HG03439 (cell line): ENCODE measurements at regions not wholly inside any gene's neighbourhood (a gene's known extent, or its start where the extent isn't known, plus 50 kb on each side); places are given as distances from the start of the nearest gene placed in this dataset.

Source experiments
- ATAC-seq: cut with Tn5 transposase; IDR thresholded peaks from one replicate; pipeline ENCODE4 v1.9.1; 2021; ENCODE audit warnings: mild to moderate bottlenecking, moderate library complexity; ENCODE audit not compliant: unreplicated experiment

DNA sequence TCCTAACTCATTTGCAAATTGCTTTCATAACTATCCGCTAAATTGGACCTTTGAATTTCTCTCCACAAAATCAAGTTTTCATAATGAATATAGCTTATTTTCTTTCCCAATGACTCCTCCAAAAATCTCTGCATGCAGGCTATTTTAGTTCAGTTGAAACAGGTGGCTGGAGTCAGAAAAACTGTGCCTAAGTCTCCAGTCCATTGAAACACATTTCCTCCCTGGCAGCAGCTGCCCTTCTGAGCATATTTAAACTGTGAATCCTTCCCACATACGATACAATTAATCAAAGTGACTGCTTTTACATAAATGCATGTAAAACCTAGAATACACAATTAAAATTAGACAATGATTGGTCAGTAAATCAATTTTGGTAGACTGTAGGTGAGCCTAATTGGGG, 344.6 kb upstream of the MARCKS start:
- ATAC-seq = no peak

DNA sequence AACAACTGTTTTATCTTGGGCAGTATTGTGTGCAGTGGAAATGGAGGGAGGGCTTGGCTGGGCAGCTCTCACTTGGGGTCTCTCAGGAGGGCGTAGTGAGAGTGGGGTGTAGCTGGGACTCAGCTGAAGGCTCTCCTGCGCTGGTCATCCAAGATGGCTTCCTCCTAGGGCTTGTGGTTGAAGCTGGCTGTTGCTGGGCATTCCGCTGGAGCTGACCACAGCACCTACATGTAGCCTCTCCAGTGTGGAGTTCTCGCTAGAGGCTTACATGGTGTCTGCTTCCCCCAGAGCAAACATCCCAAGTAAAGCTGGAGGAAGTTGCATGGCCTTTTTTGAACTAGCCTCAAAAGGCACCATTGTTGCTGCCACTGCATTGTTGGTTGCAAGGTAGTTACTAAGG, 344.1 kb upstream of the MARCKS start:
- no peak for ATAC-seq

DNA sequence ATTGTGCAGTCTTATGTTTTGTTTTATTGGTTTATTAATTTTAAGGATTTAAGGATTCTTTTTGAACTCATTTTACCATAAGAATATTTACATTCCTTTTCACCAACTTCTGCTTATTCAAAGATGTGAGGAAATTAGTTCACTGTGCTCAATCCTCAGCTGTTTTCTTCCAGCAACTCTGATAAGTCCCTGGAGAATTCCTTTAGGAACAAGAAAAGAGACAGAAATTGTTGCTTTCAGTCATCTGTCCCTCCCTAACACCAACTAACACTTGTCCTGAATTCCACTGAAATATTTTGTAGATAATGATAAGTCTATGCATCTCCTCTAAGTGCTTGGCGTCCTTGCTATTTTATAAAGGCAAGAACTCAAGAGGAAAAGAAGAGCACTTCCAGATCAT, 334.8 kb upstream of the MARCKS start:
- ATAC-seq = no peak

DNA sequence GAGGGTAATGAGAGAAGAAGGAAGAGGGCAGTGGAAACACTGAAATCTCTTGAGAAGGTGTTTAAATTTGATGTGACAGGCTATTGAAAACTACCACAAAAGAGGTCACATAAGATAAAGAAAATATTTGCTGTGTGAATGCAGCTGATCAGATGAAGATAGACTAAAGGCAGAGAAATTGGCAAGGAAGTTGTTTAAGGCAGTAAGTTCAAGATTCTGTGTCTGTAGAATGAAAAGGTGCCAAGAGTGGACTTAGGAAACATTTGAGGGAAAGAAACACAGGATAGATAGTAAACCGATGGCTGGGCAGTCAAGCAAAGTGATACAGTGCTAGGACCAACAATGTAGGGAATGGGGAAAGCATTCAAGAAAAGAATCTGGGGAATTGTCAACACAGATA, 332.3 kb upstream of the MARCKS start:
- ATAC-seq = no peak

DNA sequence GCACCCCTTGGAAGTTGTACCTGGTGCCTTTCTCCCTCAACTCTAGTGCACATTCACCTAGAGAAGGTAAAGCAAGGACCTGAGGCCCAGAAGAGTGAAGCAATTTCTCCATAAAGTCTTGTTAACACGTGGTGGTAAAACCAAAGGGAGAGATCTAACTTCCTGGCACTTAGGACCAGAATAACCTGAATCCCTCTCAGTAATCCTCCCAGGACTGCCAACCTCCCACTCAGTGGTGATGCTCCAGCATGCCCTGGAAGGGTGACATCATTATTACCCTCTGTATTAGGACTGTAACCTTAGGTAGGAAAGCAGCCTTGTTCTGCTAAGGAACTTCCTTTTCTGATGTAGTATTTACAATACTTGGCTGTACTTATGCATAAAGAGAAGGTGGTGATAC, 330.6 kb upstream of the MARCKS start:
- no peak for ATAC-seq

DNA sequence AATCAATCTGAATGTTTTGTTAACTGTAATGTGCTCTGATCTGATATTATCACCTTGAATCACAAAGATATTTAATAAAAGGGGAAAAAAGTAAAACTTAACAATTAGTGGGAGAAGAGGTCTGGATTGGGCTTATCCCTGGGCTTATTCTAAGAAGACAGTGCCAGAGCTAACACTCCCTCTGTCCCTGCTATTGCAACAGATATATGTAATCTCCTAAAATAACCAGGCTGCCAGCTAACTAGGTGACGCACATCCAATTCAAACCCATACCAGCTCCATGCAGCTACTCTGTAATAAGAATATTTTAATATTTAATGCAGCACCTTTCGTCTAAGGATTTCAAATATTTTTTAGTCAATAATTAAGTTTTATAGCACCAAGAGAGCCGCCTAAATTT, 330.1 kb upstream of the MARCKS start:
- ATAC-seq = no peak

DNA sequence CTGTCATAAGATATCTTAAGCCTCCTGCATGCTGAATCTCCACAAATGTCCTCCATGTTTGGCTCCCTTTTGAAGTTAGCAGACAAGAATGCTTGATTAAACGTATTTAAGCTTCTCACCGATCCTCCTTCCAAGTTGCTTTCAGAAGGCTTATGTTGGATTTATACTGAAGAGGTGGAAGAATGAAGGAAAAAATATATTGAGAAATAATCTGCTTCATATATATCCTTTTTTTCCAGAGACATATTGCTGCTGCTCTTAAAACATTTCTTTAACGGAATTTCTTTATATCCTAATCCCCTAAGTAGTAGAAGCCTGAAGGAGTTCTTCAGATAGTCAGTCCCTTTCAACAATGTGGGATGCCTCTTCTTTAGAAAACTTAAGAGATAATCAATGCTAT, 329.0 kb upstream of the MARCKS start:
- no peak for ATAC-seq

DNA sequence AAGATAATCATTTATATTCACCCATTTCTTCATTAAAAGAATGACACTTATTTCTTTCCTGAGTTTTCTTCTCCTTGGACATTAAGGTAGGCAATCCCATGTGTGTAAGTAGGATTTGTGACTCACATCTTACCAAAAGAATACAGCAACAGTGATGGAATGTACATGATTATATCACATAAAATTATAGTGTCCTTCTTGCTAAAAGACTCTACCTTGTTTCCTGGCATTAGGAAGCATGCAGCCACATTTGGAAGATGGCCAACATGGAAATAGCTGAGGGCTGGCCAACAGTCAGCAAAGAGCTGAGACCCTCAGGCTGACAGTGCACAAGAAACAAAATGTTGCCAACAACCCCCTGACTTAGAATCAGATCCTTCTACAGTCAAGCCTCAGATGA, 327.9 kb upstream of the MARCKS start:
- no peak for ATAC-seq

DNA sequence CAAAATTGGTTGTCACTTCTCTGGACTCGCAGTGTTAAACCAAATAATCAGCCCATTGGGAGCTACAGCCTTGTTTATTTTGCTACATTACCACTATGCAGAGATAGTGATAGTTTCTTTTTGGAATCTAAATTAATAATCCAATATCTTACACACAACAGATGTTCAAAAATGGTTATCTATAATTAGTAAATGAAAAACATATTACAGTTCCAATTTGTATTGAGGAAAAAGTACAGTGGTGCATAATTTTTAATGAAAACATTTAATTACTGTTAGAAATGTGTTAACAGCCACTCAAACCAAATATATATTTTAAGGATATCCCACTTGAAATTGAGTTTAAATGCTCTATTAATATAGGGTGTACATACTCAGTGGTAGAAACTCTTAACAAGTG, 327.3 kb upstream of the MARCKS start:
- no peak for ATAC-seq

DNA sequence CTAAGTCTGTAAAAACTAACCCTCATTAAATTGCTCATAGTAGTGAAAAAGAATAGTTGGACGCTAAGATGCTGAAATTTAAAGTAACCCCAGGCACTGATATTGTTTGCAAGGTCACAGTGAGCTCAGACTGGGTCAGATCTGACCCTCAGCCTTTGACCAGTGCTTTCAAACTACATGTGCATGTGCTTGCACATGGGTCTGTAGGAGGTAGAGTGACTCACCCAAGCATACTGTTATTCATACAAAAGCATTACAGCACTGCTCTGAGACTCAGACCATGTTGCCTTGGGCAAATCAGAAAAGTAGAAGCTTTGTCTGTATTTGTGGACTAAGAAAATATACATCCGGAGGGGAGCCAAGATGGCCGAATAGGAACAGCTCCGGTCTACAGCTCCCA, 326.4 kb upstream of the MARCKS start:
- no peak for ATAC-seq

DNA sequence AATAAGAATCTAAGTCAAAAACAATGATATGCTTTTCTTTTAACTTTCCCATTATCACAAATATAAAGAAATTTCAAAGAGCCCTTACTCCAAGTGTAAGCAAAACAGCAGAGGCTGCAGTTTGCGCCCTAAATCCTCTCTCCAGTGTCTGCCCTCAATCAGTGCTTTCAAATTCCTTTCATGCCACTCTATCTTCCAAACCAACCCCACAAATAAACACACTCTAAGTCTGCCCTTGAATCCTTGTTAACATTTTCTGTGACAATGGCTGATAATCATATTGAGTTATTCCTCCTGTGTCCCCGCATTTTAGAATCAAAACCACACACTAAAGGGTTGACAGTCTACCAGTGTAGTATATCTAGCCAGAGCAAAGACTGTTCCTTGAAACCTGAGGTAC, 317.9 kb upstream of the MARCKS start:
- ATAC-seq = no peak

DNA sequence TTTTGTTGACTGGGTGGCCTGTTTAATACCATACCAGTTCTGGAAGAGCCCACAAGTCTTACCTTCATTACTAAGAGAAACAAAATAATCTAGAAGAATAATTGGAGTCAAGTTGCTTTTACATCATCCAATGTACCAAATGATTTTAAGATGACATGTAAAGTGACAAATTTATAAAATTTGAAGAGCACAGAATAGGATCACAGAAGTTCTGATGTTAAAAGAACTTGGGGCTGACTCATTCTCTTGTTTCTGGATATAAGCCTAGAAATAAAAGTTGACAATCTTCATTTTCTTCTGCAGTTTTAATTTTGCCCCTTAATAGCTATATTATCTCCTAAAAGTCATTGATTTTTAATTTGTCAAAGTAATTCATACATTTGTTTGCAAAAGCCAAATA, 317.5 kb upstream of the MARCKS start:
- ATAC-seq = no peak

DNA sequence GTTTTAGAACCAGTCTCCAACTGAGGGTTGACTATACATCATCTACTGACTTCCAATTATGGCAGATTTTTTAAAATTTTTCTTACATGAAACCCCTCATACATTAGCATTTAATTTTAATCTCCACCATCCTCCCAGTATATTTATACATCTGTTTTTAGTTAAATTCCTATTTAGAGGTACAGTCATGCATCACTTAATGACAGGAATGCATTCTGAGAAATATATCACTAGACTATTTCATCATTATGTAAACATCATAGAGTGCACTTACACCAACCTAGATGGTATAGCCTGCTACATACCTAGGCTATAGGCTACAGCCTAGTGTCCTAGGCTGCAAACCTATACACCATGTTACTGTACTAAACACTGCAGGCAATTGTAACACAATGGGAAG, 316.7 kb upstream of the MARCKS start:
- no peak for ATAC-seq

DNA sequence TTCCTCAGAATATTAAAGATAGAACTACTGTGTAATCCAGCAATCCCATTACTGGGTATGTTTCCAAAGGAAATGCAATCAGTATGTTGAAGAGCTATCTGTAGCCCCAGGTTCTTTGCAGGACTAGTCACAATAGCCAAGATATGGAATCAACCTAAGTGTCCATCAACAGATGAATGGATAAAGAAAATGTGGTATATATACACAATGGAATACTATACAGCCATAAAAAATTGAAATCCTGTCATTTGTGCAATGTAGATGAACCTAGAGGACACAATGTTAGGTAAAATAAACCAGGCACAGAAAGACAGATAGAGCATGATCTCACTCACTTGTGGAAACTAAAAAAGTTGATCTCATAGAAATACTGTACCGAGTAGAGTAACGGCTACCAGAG, 306.0 kb upstream of the MARCKS start:
- ATAC-seq = no peak

DNA sequence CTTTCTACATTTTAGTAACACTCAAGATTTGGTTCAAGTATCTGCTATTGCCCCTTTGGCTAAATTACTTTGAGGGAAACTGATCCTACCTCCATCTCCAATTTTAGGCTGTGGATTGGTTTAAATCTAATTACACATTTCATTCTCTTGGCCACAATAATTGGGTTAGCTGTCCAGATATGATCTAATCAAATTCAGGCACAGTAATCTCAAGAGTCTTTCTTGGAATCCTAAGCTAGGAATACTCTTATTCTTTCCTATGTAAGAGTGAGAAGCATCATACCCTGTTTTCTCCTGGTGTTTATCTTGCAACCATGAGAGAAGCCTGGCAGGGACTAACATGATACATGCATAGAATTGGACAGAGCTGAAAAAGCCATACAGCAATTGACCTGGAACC, 300.4 kb upstream of the MARCKS start:
- ATAC-seq = no peak

DNA sequence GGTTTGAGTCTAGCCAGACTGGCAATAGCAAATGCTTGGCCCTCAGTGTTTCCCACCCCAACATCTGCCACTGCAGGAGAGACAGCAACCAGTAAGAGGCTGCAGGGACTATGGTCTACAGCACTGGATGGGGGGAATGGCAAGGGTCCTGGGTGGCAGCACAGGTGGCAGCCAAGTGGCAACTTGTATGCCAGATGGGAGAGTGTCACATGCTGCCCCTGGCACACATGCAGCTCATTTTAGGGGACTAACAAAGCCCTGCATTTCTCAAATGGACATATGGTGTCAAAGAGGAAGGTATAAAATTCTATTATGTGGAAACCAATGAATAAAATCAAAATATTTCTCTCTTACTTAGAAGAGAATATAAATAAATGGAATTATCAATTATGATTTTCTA, 298.7 kb upstream of the MARCKS start:
- ATAC-seq = no peak

DNA sequence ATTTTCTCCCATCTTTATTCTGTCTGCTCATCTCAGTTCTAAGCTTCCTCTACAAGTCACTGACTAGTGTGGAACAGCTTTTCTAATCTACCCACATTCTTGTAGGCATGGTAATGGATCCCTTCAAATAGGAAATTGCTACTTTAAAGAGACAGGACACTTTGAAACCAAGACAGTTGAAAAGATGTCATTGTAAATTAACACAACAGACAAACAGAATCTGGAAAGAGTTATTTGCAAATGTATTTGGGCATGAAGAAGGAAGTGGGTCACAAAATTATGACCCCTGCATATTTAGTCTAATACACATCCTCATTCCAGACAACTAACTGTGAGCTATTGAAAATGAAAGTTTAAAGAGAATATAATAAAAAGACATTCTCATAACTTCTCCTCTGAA, 298.2 kb upstream of the MARCKS start:
- no peak for ATAC-seq

DNA sequence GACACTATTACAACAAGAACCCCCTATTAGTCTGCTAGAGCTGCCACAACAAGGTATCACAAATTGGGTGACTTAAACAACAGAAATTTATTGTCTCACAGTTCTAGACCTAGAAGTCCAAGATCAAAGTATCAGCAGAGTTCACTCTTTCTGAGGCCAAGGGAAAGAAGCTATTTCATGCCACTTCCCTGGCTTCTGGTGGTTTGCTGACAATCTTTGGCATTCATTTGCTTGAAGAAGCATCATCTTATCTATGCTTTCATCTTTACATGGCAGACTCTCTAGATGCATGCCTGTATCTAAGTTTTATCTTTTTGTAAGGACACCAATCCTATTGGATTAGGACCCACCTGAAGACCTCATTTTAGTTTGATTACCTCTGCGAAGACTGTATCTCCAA, 296.8 kb upstream of the MARCKS start:
- ATAC-seq = no peak

DNA sequence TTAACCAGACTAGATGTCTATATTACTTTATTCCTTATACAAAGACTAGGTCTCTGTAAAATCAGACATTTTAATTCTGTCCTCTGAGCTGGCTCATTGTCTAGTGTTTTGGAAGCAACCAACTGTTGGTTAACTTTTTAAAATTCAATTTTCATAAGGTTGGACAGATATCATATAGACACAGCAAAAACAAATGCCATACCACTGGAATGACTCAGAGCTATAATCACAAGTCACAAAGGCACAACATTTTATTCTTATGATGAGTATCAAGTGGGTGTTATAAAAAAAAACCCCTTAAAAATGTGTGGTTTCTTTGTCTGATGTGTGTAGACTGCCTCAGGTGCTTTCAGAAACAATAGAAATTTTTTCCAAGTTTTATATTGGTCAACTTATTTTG, 296.2 kb upstream of the MARCKS start:
- no peak for ATAC-seq

DNA sequence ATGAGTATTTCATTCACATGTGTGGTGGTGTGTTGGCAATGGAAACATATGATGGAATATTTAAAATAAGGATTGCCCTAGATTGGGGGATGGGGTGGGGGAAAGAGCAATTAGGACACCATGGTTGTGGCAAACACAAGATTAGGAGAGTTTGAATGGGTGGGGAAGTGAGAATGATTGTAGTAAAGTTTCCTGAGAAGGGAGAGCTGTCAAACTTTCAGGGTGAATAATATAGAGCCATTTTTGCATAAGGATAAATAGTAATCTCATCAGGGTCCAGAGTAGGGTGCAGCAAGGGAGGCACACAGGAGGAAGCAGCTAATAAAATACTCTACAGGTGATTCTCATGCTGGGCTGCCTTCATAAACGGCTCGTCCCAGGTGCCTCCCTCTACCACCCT, 294.9 kb upstream of the MARCKS start:
- ATAC-seq = no peak

DNA sequence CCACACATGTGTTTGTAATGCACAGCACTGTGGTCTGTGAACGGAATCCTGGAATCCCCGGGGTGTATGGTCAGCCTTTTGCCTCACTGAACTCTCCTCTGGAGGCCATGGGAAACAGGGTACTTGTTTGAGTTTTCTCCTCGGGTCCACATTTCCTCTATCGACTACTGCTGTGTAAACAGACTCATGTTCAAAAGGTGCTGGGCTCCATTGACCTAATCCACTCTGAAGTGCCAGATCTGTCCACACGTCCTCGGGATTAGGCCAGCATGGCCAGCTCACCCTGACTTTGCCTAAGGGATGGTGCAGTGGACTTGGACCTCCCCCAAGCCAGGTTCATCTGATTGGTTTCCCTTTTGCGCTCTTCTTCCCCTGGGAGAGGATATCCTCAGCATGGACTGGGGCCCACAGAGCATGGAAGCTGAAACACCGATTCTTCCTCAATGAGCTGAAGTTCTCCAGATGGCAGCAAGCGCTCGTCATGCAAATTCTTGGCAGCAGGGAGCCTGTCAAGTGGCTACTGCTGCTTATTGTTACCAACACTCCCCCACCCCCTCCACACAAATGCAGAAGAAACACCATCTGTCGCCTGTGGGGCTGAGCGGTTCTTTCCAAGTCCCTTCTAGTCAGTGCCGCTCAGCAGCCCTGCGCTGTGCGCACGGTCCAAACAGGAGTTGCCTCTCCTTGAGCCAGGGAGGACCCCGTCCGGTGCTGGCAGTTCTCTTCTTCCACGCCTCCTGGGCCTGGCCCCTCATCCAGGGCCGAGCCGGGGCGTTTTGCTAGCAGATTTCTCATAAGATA, 292.6 kb upstream of the MARCKS start:
- peak; percentile 44 for ATAC-seq

DNA sequence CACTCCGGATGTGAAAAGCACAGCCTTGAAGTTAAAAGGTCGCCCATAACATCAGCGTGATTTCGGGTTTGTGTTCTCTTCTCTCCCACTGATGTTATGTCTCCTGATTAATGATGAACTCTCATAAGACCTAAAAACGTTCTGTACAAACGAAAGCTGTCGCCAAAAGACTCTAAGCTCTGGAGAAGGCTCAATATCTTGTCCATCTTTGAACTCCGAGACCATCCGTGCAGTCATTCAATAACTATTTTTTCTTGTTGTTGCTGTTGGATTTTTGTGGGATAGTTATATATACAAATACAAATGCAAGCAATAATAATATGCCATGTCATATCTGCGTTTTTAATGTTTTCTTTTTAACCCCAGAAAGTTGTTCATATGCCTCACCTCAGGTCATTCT, 291.8 kb upstream of the MARCKS start:
- no peak for ATAC-seq

DNA sequence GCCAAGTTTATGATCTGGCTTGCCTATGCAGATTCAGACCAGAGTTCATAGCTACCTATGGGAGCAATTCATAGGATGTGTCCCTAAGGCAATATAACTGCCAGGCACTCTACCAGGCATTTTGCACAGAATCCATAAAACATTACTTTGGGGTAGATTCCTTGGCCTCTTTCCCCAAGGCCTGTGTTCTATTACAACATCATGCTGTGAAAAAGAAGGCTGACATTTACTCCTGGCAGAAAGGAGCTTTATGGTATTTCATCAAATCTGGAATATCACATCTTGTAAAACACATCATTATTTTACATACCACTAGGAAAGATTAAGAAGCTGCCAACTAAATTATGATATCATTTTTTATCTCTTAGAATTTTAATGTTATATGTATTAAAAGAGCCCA, 287.0 kb upstream of the MARCKS start:
- ATAC-seq = no peak
